Astrocyte (in vitro differentiated cells and primary cell): ENCODE measurements at regions not wholly inside any gene's neighbourhood (a gene's known extent, or its start where the extent isn't known, plus 50 kb on each side); places are given as distances from the start of the nearest gene placed in this dataset.

Experiments
- DNase-seq: peaks from one replicate; pipeline ENCODE4 v3.0.0-alpha.2; 2010; ENCODE audit warnings: low read depth
- FAIRE-seq: peaks from 2 replicates; lab custom pipeline; 2011; peaks lifted over from hg19 to GRCh38; lab: Jason Lieb, UNC
- H2AFZ ChIP-seq: 2 replicates; pipeline ENCODE4 v1.6.0; 2012; ENCODE audit warnings: low read depth, low read length, inconsistent platforms
- H3K27ac ChIP-seq: 2 replicates; pipeline ENCODE4 v1.5.1; 2011; ENCODE audit warnings: low read depth, low read length, inconsistent platforms
- H3K27me3 ChIP-seq: 2 replicates; pipeline ENCODE4 v1.6.0; 2011; ENCODE audit warnings: low read length, inconsistent platforms; ENCODE audit not compliant: insufficient read depth
- H3K36me3 ChIP-seq: 2 replicates; pipeline ENCODE4 v1.5.1; 2011; ENCODE audit warnings: low read length, inconsistent platforms; ENCODE audit not compliant: insufficient read depth
- H3K4me1 ChIP-seq: 2 replicates; pipeline ENCODE4 v1.5.1; 2011; ENCODE audit warnings: low read length, inconsistent platforms; ENCODE audit not compliant: insufficient read depth
- H3K4me2 ChIP-seq: 2 replicates; pipeline ENCODE4 v1.6.0; 2012; ENCODE audit warnings: low read length, inconsistent platforms
- H3K4me3 ChIP-seq: 2 replicates; pipeline ENCODE4 v1.5.1; 2011; ENCODE audit warnings: low read depth, mild to moderate bottlenecking, low read length, inconsistent platforms; ENCODE audit not compliant: insufficient read depth
- H3K79me2 ChIP-seq: 2 replicates; pipeline ENCODE4 v1.6.0; 2012; ENCODE audit warnings: mild to moderate bottlenecking, low read length, inconsistent platforms; ENCODE audit not compliant: insufficient read depth
- H3K9ac ChIP-seq: 2 replicates; pipeline ENCODE4 v1.6.0; 2012; ENCODE audit warnings: mild to moderate bottlenecking, low read length, inconsistent platforms
- H3K9me3 ChIP-seq: 2 replicates; pipeline ENCODE4 v1.5.1; 2012; ENCODE audit warnings: low read depth, mild to moderate bottlenecking, low read length, inconsistent platforms; ENCODE audit not compliant: insufficient read depth
- H4K20me1 ChIP-seq: 2 replicates; pipeline ENCODE4 v1.6.0; 2012; ENCODE audit warnings: low read length, inconsistent platforms; ENCODE audit not compliant: insufficient read depth
- H3K27ac Mint-ChIP-seq: one replicate; pipeline ENCODE4 v1.8.0; 2021; ENCODE audit warnings: mild to moderate bottlenecking, mixed read lengths; ENCODE audit not compliant: unreplicated experiment
- H3K27me3 Mint-ChIP-seq: one replicate; pipeline ENCODE4 v1.8.0; 2021; ENCODE audit warnings: low read depth, mixed read lengths; ENCODE audit not compliant: unreplicated experiment
- H3K36me3 Mint-ChIP-seq: one replicate; pipeline ENCODE4 v1.8.0; 2021; ENCODE audit warnings: low read depth, mixed read lengths; ENCODE audit not compliant: unreplicated experiment
- H3K4me1 Mint-ChIP-seq: one replicate; pipeline ENCODE4 v1.8.0; 2021; ENCODE audit warnings: low read depth, mixed read lengths; ENCODE audit not compliant: unreplicated experiment
- H3K4me3 Mint-ChIP-seq: one replicate; pipeline ENCODE4 v1.8.0; 2021; ENCODE audit warnings: mild to moderate bottlenecking, moderate library complexity, mixed read lengths; ENCODE audit not compliant: unreplicated experiment
- H3K9me3 Mint-ChIP-seq: one replicate; pipeline ENCODE4 v1.8.0; 2021; ENCODE audit warnings: mild to moderate bottlenecking, mixed read lengths; ENCODE audit not compliant: unreplicated experiment
- CTCF ChIP-seq: IDR thresholded peaks from 2 replicates; pipeline ENCODE4 v1.5.1; 2011; ENCODE audit warnings: low read depth, mild to moderate bottlenecking, inconsistent platforms, low read length, moderate library complexity; ENCODE audit not compliant: insufficient read depth
- EZH2 ChIP-seq: IDR thresholded peaks from 2 replicates; pipeline ENCODE4 v1.6.1; 2012; ENCODE audit warnings: mild to moderate bottlenecking, low read length, inconsistent platforms; ENCODE audit not compliant: insufficient read depth

- Histone ChIP-seq H3K27ac (no peak overlapping the region), H3K79me2 (no peaks in the 10 kb centered on the region), H2AFZ (no peak overlapping the region), H4K20me1 (no peaks in the 10 kb centered on the region), H3K4me3 (no peak overlapping the region), H3K9ac (no peak overlapping the region), H3K4me2 (no peak overlapping the region), H3K27me3 (no peaks in the 10 kb centered on the region), H3K9me3 (no peaks in the 10 kb centered on the region), H3K4me1 (no peaks in the 10 kb centered on the region), H3K36me3 (no peaks in the 10 kb centered on the region)
- Mint-ChIP-seq H3K4me1 (no peaks in the 10 kb centered on the region), H3K4me3 (no peak overlapping the region), H3K9me3 (peaks cover 3% of the 10 kb centered on the region), H3K27me3 (no peaks in the 10 kb centered on the region), H3K36me3 (no peaks in the 10 kb centered on the region), H3K27ac (no peak overlapping the region)
- TF ChIP-seq CTCF (no peak), EZH2 (no peak)
- no peak for FAIRE-seq
- no peak for DNase-seq
These were observed 1103.6 kb downstream of the CDH8 start for GRCh38 chr16:60932600-60932999.

- Histone ChIP-seq H3K27ac (no peak overlapping the region), H3K9me3 (no peaks in the 10 kb centered on the region), H3K27me3 (no peaks in the 10 kb centered on the region), H3K4me1 (no peaks in the 10 kb centered on the region), H3K36me3 (no peaks in the 10 kb centered on the region), H4K20me1 (no peaks in the 10 kb centered on the region), H3K9ac (no peak overlapping the region), H3K4me2 (no peak overlapping the region), H3K4me3 (no peak overlapping the region), H3K79me2 (no peaks in the 10 kb centered on the region), H2AFZ (no peak overlapping the region)
- Mint-ChIP-seq H3K9me3 (no peaks in the 10 kb centered on the region), H3K4me3 (no peak overlapping the region), H3K27me3 (no peaks in the 10 kb centered on the region), H3K4me1 (no peaks in the 10 kb centered on the region), H3K27ac (no peak overlapping the region), H3K36me3 (no peaks in the 10 kb centered on the region)
- TF ChIP-seq EZH2 = no peak
- TF ChIP-seq CTCF = no peak
- FAIRE-seq = no peak
- DNase-seq = no peak
These were observed 1105.9 kb downstream of the CDH8 start for GRCh38 chr16:60930291-60930690.

- Histone ChIP-seq H3K79me2 (no peaks in the 10 kb centered on the region), H2AFZ (no peak overlapping the region), H3K4me1 (no peaks in the 10 kb centered on the region), H3K9ac (no peak overlapping the region), H3K4me2 (no peak overlapping the region), H3K27ac (no peak overlapping the region), H3K36me3 (no peaks in the 10 kb centered on the region), H3K27me3 (no peaks in the 10 kb centered on the region), H3K9me3 (no peaks in the 10 kb centered on the region), H3K4me3 (no peak overlapping the region), H4K20me1 (no peaks in the 10 kb centered on the region)
- Mint-ChIP-seq H3K36me3 (no peaks in the 10 kb centered on the region), H3K27ac (no peak overlapping the region), H3K4me3 (no peak overlapping the region), H3K4me1 (no peaks in the 10 kb centered on the region), H3K9me3 (no peaks in the 10 kb centered on the region), H3K27me3 (peaks cover 1% of the 10 kb centered on the region)
- DNase-seq = no peak
- no peak for TF ChIP-seq EZH2
- no peak for TF ChIP-seq CTCF
- FAIRE-seq = no peak
These were observed 1113.3 kb downstream of the CDH8 start for GRCh38 chr16:60922920-60923319.
